GM12892 (cell line): ENCODE measurements at regions not wholly inside any gene's neighbourhood (a gene's known extent, or its start where the extent isn't known, plus 50 kb on each side); places are given as distances from the start of the nearest gene placed in this dataset.

Source experiments
- POLR2A ChIP-seq: IDR thresholded peaks from 2 replicates; pipeline ENCODE4 v1.6.1; 2011; ENCODE audit warnings: low read depth, low read length, control low read depth
- TAF1 ChIP-seq: IDR thresholded peaks from 2 replicates; pipeline ENCODE4 v1.6.1; 2011; ENCODE audit warnings: low read depth, mild to moderate bottlenecking, control low read depth, low read length, borderline replicate concordance

- TF ChIP-seq POLR2A = no peak
- no peak for TF ChIP-seq TAF1
Observed at GRCh38 chrX:10072786-10073568, 83.8 kb upstream of the CLCN4 start.
